Parathyroid adenoma (tissue), 2 donors: ENCODE measurements at regions not wholly inside any gene's neighbourhood (a gene's known extent, or its start where the extent isn't known, plus 50 kb on each side); places are given as distances from the start of the nearest gene placed in this dataset.

ENCODE experiments used
- H2AFZ ChIP-seq: fragments of 300-600 bp; sonication (generic); one replicate; pipeline ENCODE4 v1.7.0; 2017; ENCODE audit warnings: antibody characterized with exemption, mild to moderate bottlenecking
- H3K27ac ChIP-seq: fragments of 300-600 bp; sonication (generic); one replicate; pipeline ENCODE4 v1.7.0; 2017
- H3K27me3 ChIP-seq: fragments of 300-600 bp; sonication (generic); one replicate; pipeline ENCODE4 v1.7.0; 2017; ENCODE audit warnings: low read length; ENCODE audit not compliant: control insufficient read depth, insufficient read depth
- H3K36me3 ChIP-seq: fragments of 300-600 bp; sonication (generic); one replicate; pipeline ENCODE4 v1.7.0; 2017; ENCODE audit warnings: low read length; ENCODE audit not compliant: control insufficient read depth, insufficient read depth
- H3K4me1 ChIP-seq: fragments of 300-600 bp; sonication (generic); one replicate; pipeline ENCODE4 v1.7.0; 2017; ENCODE audit warnings: control low read depth
- H3K4me2 ChIP-seq: fragments of 300-600 bp; sonication (generic); one replicate; pipeline ENCODE4 v1.7.0; 2017; ENCODE audit warnings: low read length
- H3K4me3 ChIP-seq: fragments of 300-600 bp; sonication (generic); one replicate; pipeline ENCODE4 v1.7.0; 2017; ENCODE audit warnings: low read depth, low read length
- H3K79me2 ChIP-seq: fragments of 300-600 bp; sonication (generic); one replicate; pipeline ENCODE4 v1.7.0; 2017; ENCODE audit warnings: control low read depth
- H3K9ac ChIP-seq: fragments of 300-600 bp; sonication (generic); one replicate; pipeline ENCODE4 v1.7.0; 2017; ENCODE audit warnings: mild to moderate bottlenecking
- H3K9me3 ChIP-seq: fragments of 300-600 bp; sonication (generic); one replicate; pipeline ENCODE4 v1.7.0; 2017; ENCODE audit warnings: low read length; ENCODE audit not compliant: control insufficient read depth
- CTCF ChIP-seq: fragments of 300-600 bp; sonication (generic); IDR thresholded peaks from one replicate; pipeline ENCODE4 v1.7.0; 2017; ENCODE audit warnings: antibody characterized with exemption, mild to moderate bottlenecking
- donor health status: primary hyperparathyroidism.

- H3K79me2 ChIP-seq = no peaks in the 10 kb centered on the region
- no peak overlapping the region for H3K4me2 ChIP-seq
- H3K9ac ChIP-seq = no peak overlapping the region
- H3K4me3 ChIP-seq = no peak overlapping the region
- TF ChIP-seq CTCF = no peak
- no peak overlapping the region for H3K27ac ChIP-seq
- H3K9me3 ChIP-seq = no peaks in the 10 kb centered on the region
- no peaks in the 10 kb centered on the region for H3K27me3 ChIP-seq
- H3K36me3 ChIP-seq = no peaks in the 10 kb centered on the region
- H3K4me1 ChIP-seq = no peaks in the 10 kb centered on the region
- peak overlapping the region; percentile 45 for H2AFZ ChIP-seq
Observed at GRCh38 chr5:118728191-118728590, 260.2 kb downstream of the DTWD2 start.

DNA sequence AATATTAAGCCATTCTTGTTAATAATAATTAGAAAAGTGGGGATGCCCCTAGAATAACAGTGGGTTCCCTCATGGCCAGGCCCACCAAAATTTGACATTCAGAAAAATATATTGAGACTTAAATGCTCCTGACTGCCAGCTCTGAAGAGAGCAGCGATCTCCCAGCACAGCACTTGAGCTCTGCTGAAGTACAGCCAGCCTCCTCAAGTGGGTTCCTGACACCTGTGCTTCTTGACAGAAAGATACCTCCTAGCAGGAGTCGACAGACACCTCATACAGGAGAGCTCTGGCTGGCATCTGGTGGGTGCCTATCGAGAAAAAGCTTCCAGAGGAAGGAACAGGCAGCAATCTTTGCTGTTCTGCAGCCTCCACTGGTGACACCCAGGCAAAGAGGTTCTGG is 261.5 kb downstream of the DTWD2 start:
- no peaks in the 10 kb centered on the region for H3K79me2 ChIP-seq
- no peaks in the 10 kb centered on the region for H3K4me1 ChIP-seq
- no peak for TF ChIP-seq CTCF
- no peak overlapping the region for H3K4me3 ChIP-seq
- no peak overlapping the region for H3K27ac ChIP-seq
- no peak overlapping the region for H3K4me2 ChIP-seq
- H2AFZ ChIP-seq = no peak overlapping the region
- H3K9ac ChIP-seq = no peak overlapping the region
- no peaks in the 10 kb centered on the region for H3K36me3 ChIP-seq
- no peaks in the 10 kb centered on the region for H3K27me3 ChIP-seq
- no peaks in the 10 kb centered on the region for H3K9me3 ChIP-seq

- peak overlapping the region; percentile 14 for H2AFZ ChIP-seq
- H3K79me2 ChIP-seq = no peaks in the 10 kb centered on the region
- no peaks in the 10 kb centered on the region for H3K27me3 ChIP-seq
- H3K9me3 ChIP-seq = no peaks in the 10 kb centered on the region
- H3K27ac ChIP-seq = no peak overlapping the region
- no peak overlapping the region for H3K4me3 ChIP-seq
- H3K4me2 ChIP-seq = no peak overlapping the region
- no peak overlapping the region for H3K9ac ChIP-seq
- no peaks in the 10 kb centered on the region for H3K4me1 ChIP-seq
- no peaks in the 10 kb centered on the region for H3K36me3 ChIP-seq
- no peak for TF ChIP-seq CTCF
Observed at GRCh38 chr5:118723021-118723338, 265.4 kb downstream of the DTWD2 start.

DNA sequence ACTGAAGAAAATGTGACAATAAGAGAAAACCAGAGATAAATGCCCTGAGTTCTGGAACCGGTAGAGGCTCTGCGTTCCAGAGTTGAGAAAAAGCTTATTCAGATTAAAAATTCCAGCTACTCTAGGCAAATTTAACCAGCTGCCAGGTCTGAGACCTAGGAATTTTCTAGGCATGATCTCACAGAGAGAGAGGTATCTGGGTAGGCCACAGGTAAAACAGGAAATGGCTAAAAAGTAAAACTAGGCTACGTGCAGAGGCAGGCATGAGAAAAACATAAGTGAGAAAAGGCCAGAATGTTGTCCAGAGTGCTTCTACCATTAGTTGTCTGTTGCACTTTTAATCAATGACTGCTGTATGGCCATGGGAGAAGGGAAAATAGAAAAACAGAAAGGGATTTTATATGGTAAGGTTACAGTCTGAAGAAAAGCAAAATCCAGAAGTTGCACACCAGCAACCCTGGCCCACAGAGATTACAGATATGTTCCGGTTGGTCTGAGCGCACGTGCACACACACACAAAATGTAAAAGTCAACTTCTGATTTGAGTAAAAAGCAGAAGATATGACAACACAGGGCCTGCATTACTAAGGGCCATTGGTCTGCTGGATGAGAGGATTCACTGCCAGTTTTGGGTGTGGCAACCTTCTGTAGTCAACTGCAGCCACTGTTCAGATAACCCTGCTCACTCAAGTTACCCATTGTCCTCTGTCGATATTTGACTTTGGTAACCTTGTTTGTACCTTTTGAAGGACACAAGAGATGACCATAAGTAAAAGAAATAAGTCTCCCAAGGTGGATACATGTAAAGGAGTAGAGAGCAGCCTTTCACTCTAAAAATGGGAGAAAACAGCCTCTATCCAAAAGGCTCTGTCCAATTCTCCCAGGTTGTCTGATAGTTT is 266.0 kb downstream of the DTWD2 start:
- Histone ChIP-seq H3K9ac (no peak overlapping the region), H2AFZ (peak overlapping the region; percentile 15), H3K79me2 (no peaks in the 10 kb centered on the region), H3K4me2 (no peak overlapping the region), H3K36me3 (no peaks in the 10 kb centered on the region), H3K27ac (no peak overlapping the region), H3K4me3 (no peak overlapping the region), H3K4me1 (no peaks in the 10 kb centered on the region), H3K27me3 (no peaks in the 10 kb centered on the region), H3K9me3 (no peaks in the 10 kb centered on the region)
- no peak for TF ChIP-seq CTCF

- H3K4me2 ChIP-seq = no peak overlapping the region
- H3K27ac ChIP-seq = no peak overlapping the region
- H2AFZ ChIP-seq = no peak overlapping the region
- H3K36me3 ChIP-seq = no peaks in the 10 kb centered on the region
- no peaks in the 10 kb centered on the region for H3K4me1 ChIP-seq
- H3K9ac ChIP-seq = no peak overlapping the region
- H3K79me2 ChIP-seq = no peaks in the 10 kb centered on the region
- H3K9me3 ChIP-seq = no peaks in the 10 kb centered on the region
- H3K4me3 ChIP-seq = no peak overlapping the region
- TF ChIP-seq CTCF = no peak
- H3K27me3 ChIP-seq = no peaks in the 10 kb centered on the region
Observed at GRCh38 chr5:118711727-118712126, 276.6 kb downstream of the DTWD2 start.
